GM23338 (cell line): ENCODE measurements at regions not wholly inside any gene's neighbourhood (a gene's known extent, or its start where the extent isn't known, plus 50 kb on each side); places are given as distances from the start of the nearest gene placed in this dataset.
A peak's percentile ranks its signal among the peaks of the same experiment; 100 is the strongest.

Source experiments
- ATAC-seq: fragments of 200-7000 bp; cut with Tn5 transposase; 3 replicates; pipeline ENCODE4 v1.9.1; 2020
- DNase-seq: peaks from one replicate; pipeline ENCODE4 v3.0.0-alpha.2; 2015; ENCODE audit warnings: low spot score
- H2AFZ ChIP-seq: fragments of 200-600 bp; sonication (generic); 2 replicates; pipeline ENCODE4 v1.8.0; 2016; ENCODE audit warnings: antibody characterized with exemption, mild to moderate bottlenecking, moderate library complexity
- H3F3A ChIP-seq: fragments of 200-600 bp; sonication (generic); replicated peaks from 2 replicates; pipeline ENCODE4 v1.8.0; 2017; ENCODE audit warnings: antibody characterized with exemption, mixed run types, low read depth
- H3K27ac ChIP-seq: fragments of 200-600 bp; sonication (generic); 2 replicates; pipeline ENCODE4 v1.6.1; 2016; ENCODE audit warnings: low read depth
- H3K27me3 ChIP-seq: fragments of 200-600 bp; sonication (generic); 2 replicates; pipeline ENCODE4 v1.8.0; 2016; ENCODE audit warnings: mild to moderate bottlenecking, mixed run types, moderate library complexity; ENCODE audit not compliant: insufficient read depth
- H3K36me3 ChIP-seq: fragments of 200-600 bp; sonication (generic); 2 replicates; pipeline ENCODE4 v1.8.0; 2016; ENCODE audit warnings: mild to moderate bottlenecking; ENCODE audit not compliant: insufficient read depth
- H3K4me1 ChIP-seq: fragments of 200-600 bp; sonication (generic); 2 replicates; pipeline ENCODE4 v1.8.0; 2016; ENCODE audit warnings: mild to moderate bottlenecking, moderate library complexity; ENCODE audit not compliant: insufficient read depth
- H3K4me2 ChIP-seq: fragments of 200-600 bp; sonication (generic); 2 replicates; pipeline ENCODE4 v1.7.1; 2017; ENCODE audit warnings: mixed run types
- H3K4me3 ChIP-seq: fragments of 200-600 bp; sonication (generic); 2 replicates; pipeline ENCODE4 v1.6.1; 2016; ENCODE audit warnings: mixed run types
- H3K79me2 ChIP-seq: fragments of 200-600 bp; sonication (generic); replicated peaks from 2 replicates; pipeline ENCODE4 v1.8.0; 2017; ENCODE audit warnings: mild to moderate bottlenecking; ENCODE audit not compliant: insufficient read depth
- H3K9me2 ChIP-seq: fragments of 200-600 bp; sonication (generic); 2 replicates; pipeline ENCODE4 v1.8.0; 2017; ENCODE audit not compliant: insufficient read depth
- H4K20me1 ChIP-seq: fragments of 200-600 bp; sonication (generic); replicated peaks from 2 replicates; pipeline ENCODE4 v1.8.0; 2017; ENCODE audit warnings: mild to moderate bottlenecking; ENCODE audit not compliant: insufficient read depth
- H3K27ac Mint-ChIP-seq: 2 replicates; pipeline ENCODE4 v1.8.0; 2020; ENCODE audit warnings: inconsistent platforms, mild to moderate bottlenecking, moderate library complexity, mixed read lengths
- H3K27me3 Mint-ChIP-seq: 3 replicates; pipeline ENCODE4 v1.8.0; 2022; ENCODE audit warnings: low read depth, mild to moderate bottlenecking, moderate library complexity, mixed read lengths, inconsistent platforms; ENCODE audit not compliant: insufficient read depth, poor library complexity
- H3K36me3 Mint-ChIP-seq: 3 replicates; pipeline ENCODE4 v1.8.0; 2021; ENCODE audit warnings: low read depth, mild to moderate bottlenecking, inconsistent platforms, moderate library complexity, mixed read lengths
- H3K4me1 Mint-ChIP-seq: 3 replicates; pipeline ENCODE4 v1.8.0; 2020; ENCODE audit warnings: mild to moderate bottlenecking, inconsistent platforms, mixed read lengths
- H3K4me3 Mint-ChIP-seq: 3 replicates; pipeline ENCODE4 v1.8.0; 2021; ENCODE audit warnings: moderate library complexity, mild to moderate bottlenecking, inconsistent platforms, mixed read lengths
- H3K9me3 Mint-ChIP-seq: 3 replicates; pipeline ENCODE4 v1.8.0; 2020; ENCODE audit warnings: moderate library complexity, mild to moderate bottlenecking, inconsistent platforms, mixed read lengths
- CREB1 ChIP-seq: fragments of 250-450 bp; sonication (Bioruptor Pico); IDR thresholded peaks from 2 replicates; pipeline ENCODE4 v1.5.0; 2020; ENCODE audit warnings: low read depth, mild to moderate bottlenecking, moderate library complexity
- CTCF ChIP-seq, 2 experiments: fragments of 200-600 bp in 1 of 2; sonication (generic) in 1 of 2; conservative IDR thresholded peaks; 2 replicates each; pipeline versions ENCODE4 v1.5.1 to v1.6.1; 2016 to 2017; ENCODE audit warnings: antibody characterized with exemption in 2 of 2, low read depth in 2 of 2, mild to moderate bottlenecking in 2 of 2, moderate library complexity in 1 of 2
- ETS1 ChIP-seq: IDR thresholded peaks from 2 replicates; pipeline ENCODE4 v1.6.1; 2016; ENCODE audit warnings: antibody characterized with exemption
- EZH2 ChIP-seq: fragments of 200-600 bp; sonication (generic); IDR thresholded peaks from one replicate; pipeline ENCODE4 v1.8.0; 2017; ENCODE audit warnings: antibody characterized with exemption, mild to moderate bottlenecking, low read depth; ENCODE audit not compliant: unreplicated experiment
- EZH2phosphoT487 ChIP-seq: fragments of 200-600 bp; sonication (generic); IDR thresholded peaks from one replicate; pipeline ENCODE4 v1.8.1; 2018; ENCODE audit warnings: antibody characterized with exemption; ENCODE audit not compliant: unreplicated experiment
- JUNB ChIP-seq: IDR thresholded peaks from one replicate; pipeline ENCODE4 v1.6.1; 2016; ENCODE audit warnings: antibody characterized with exemption; ENCODE audit not compliant: unreplicated experiment
- NANOG ChIP-seq: IDR thresholded peaks from 2 replicates; pipeline ENCODE4 v1.6.1; 2016; ENCODE audit warnings: antibody characterized with exemption, borderline replicate concordance
- POLR2AphosphoS5 ChIP-seq: IDR thresholded peaks from 2 replicates; pipeline ENCODE4 v1.6.1; 2016; ENCODE audit warnings: antibody characterized with exemption, low read depth
- STAT1 ChIP-seq: IDR thresholded peaks from one replicate; pipeline ENCODE4 v1.6.1; 2016; ENCODE audit warnings: antibody characterized with exemption; ENCODE audit not compliant: unreplicated experiment
- ZNF114 ChIP-seq: fragments of 250-450 bp; sonication (Bioruptor Pico); IDR thresholded peaks from 2 replicates; pipeline ENCODE4 v1.5.0; 2020; ENCODE audit warnings: mild to moderate bottlenecking, moderate library complexity
- ZNF331 ChIP-seq: fragments of 250-450 bp; sonication (Bioruptor Pico); IDR thresholded peaks from 2 replicates; pipeline ENCODE4 v1.5.0; 2020; ENCODE audit warnings: low read depth, mild to moderate bottlenecking, moderate library complexity

GRCh38 chr12:114245555-114245954 lies 160.4 kb downstream of the TBX5 start:
- DNase-seq (peak; percentile 84), ATAC-seq (peak; percentile 100)
- H3K4me3 Mint-ChIP-seq: no peak overlapping the region

GRCh38 chr12:114241973-114242434 lies 163.9 kb downstream of the TBX5 start:
- ATAC-seq: no peak
- H3F3A ChIP-seq: no peaks in the 10 kb centered on the region
- H3K36me3 Mint-ChIP-seq: no peaks in the 10 kb centered on the region
- no peak for TF ChIP-seq ETS1
- TF ChIP-seq NANOG: no peak
- TF ChIP-seq EZH2: no peak
- TF ChIP-seq CREB1 (CRISPR knock-in tag): no peak
- TF ChIP-seq ZNF331 (CRISPR knock-in tag): no peak
- TF ChIP-seq EZH2phosphoT487: no peak
- no peak for TF ChIP-seq CTCF (conservative IDR thresholded peaks at IDR 0.05; ENCODE audit: low read depth in 2 of 2)
- TF ChIP-seq STAT1: no peak
- TF ChIP-seq POLR2AphosphoS5: no peak
- no peak for TF ChIP-seq ZNF114 (CRISPR knock-in tag)

More at GRCh38 chr12:114245555-114245954, 160.4 kb downstream of the TBX5 start:
- Histone ChIP-seq H3K4me2 (no peak overlapping the region), H3K4me1 (no peaks in the 10 kb centered on the region), H3K9me2 (no peaks in the 10 kb centered on the region; the same call in 1 of the 2 replicates), H3K27me3 (no peaks in the 10 kb centered on the region), H2AFZ (no peak overlapping the region), H3K79me2 (no peaks in the 10 kb centered on the region), H3F3A (no peaks in the 10 kb centered on the region), H3K27ac (no peak overlapping the region), H3K4me3 (no peak overlapping the region), H3K36me3 (no peaks in the 10 kb centered on the region; the same call in 1 of the 2 replicates), H4K20me1 (no peaks in the 10 kb centered on the region)
- TF ChIP-seq ZNF114 (CRISPR knock-in tag) (no peak), CTCF (conservative IDR thresholded peaks at IDR 0.05; ENCODE audit: low read depth in 2 of 2) (peak; percentile 73 to 80), JUNB (no peak)
- Mint-ChIP-seq H3K36me3 (no peaks in the 10 kb centered on the region), H3K4me1 (peaks cover 9% of the 10 kb centered on the region; the same call in 2 of the 3 replicates), H3K27ac (no peak overlapping the region), H3K27me3 (no peaks in the 10 kb centered on the region), H3K9me3 (no peaks in the 10 kb centered on the region)

More at GRCh38 chr12:114241973-114242434, 163.9 kb downstream of the TBX5 start:
- Histone ChIP-seq H3K4me2 (no peak overlapping the region), H3K27me3 (no peaks in the 10 kb centered on the region), H3K4me3 (no peak overlapping the region), H4K20me1 (no peaks in the 10 kb centered on the region), H3K36me3 (no peaks in the 10 kb centered on the region), H2AFZ (no peak overlapping the region), H3K9me2 (no peaks in the 10 kb centered on the region; the same call in 1 of the 2 replicates), H3K4me1 (no peaks in the 10 kb centered on the region; the same call in 1 of the 2 replicates), H3K79me2 (no peaks in the 10 kb centered on the region), H3K27ac (no peak overlapping the region)
- H3K4me1 Mint-ChIP-seq: peaks cover 24% of the 10 kb centered on the region
- H3K4me3 Mint-ChIP-seq: no peak overlapping the region
- no peak overlapping the region for H3K27ac Mint-ChIP-seq
- peaks cover 3% of the 10 kb centered on the region for H3K27me3 Mint-ChIP-seq
- DNase-seq: peak; percentile 37
- H3K9me3 Mint-ChIP-seq: no peaks in the 10 kb centered on the region
